HCT116 (cell line): ENCODE measurements at regions not wholly inside any gene's neighbourhood (a gene's known extent, or its start where the extent isn't known, plus 50 kb on each side); places are given as distances from the start of the nearest gene placed in this dataset.

ENCODE experiments used
- ATAC-seq: fragments of 200-7000 bp; cut with Tn5 transposase; 2 replicates; pipeline ENCODE4 v1.9.1; 2020; ENCODE audit warnings: mild to moderate bottlenecking, moderate library complexity
- BruUV-seq: library from RNA; stranded (reverse); fragments of 400-500 nt; replicated peaks from 2 replicates; lab custom pipeline; 2021; lab: Mats Ljungman, UMichigan
- CTCF ChIA-PET: fragments of 300-600 bp; sonication (Branson Sonifier 250); formaldehyde crosslinking; loops from one replicate; lab custom pipeline; 2021; ENCODE audit warnings: antibody characterized with exemption; lab: Charles Lee
- POLR2A ChIA-PET: fragments of 300-600, 350-600 bp; sonication (Branson Sonifier 250); formaldehyde crosslinking; loops from one replicate; lab custom pipeline; 2021; ENCODE audit warnings: antibody characterized with exemption; lab: Charles Lee
- RAD21 ChIA-PET, 2 experiments: fragments of 300-600 bp; sonication (Branson Sonifier 250); formaldehyde crosslinking; loops; one replicate each; lab custom pipeline; 2023; ENCODE audit warnings: low total read pairs in 2 of 2; ENCODE audit not compliant: uncharacterized antibody in 2 of 2, unreplicated experiment in 2 of 2, low non-redundant PET in 1 of 2; lab: Charles Lee
- DNase-seq: peaks from one replicate; pipeline ENCODE4 v3.0.0-alpha.2; 2010; ENCODE audit warnings: low read depth, low spot score
- H2AFZ ChIP-seq: fragments of 200-600 bp; shearing (Covaris generic), sonication (generic); 2 replicates; pipeline ENCODE4 v1.6.1; 2017; ENCODE audit warnings: low read depth, mixed run types, mixed read lengths, antibody characterized with exemption, low read length; ENCODE audit not compliant: poor library complexity, severe bottlenecking
- H3K27ac ChIP-seq: 2 replicates; pipeline ENCODE4 v1.5.1; 2012; ENCODE audit warnings: low read depth, low read length
- H3K27me3 ChIP-seq: fragments of 200-600 bp; sonication (generic); 2 replicates; pipeline ENCODE4 v1.6.1; 2016; ENCODE audit warnings: mixed run types, low read length, mixed read lengths; ENCODE audit not compliant: insufficient read depth
- H3K36me3 ChIP-seq, 2 experiments: fragments of 200-500 bp in 1 of 2; fragments of 200-600 bp in 1 of 2; sonication (Bioruptor generic) in 1 of 2; sonication (generic) in 1 of 2; 2 replicates each; pipeline versions ENCODE4 v1.5.1 to v1.6.1; 2014 to 2016; ENCODE audit warnings: low read length in 2 of 2, inconsistent platforms in 1 of 2, mixed read lengths in 1 of 2, mixed run types in 1 of 2; ENCODE audit not compliant: insufficient read depth in 2 of 2, control insufficient read depth in 1 of 2
- H3K4me1 ChIP-seq, 2 experiments: fragments of 200-600 bp in 1 of 2; sonication (generic) in 1 of 2; 2 replicates each; pipeline versions ENCODE4 v1.5.1 to v1.6.1; 2012 to 2017; ENCODE audit warnings: low read length in 2 of 2, inconsistent platforms in 1 of 2, mild to moderate bottlenecking in 1 of 2, mixed read lengths in 1 of 2, mixed run types in 1 of 2, moderate library complexity in 1 of 2; ENCODE audit not compliant: insufficient read depth in 2 of 2, control insufficient read depth in 1 of 2
- H3K4me2 ChIP-seq: fragments of 200-600 bp; sonication (generic); 2 replicates; pipeline ENCODE4 v1.6.1; 2017; ENCODE audit warnings: mixed run types, low read length, mixed read lengths
- H3K4me3 ChIP-seq, 2 experiments: fragments of 200-600 bp in 1 of 2; sonication (generic) in 1 of 2; replicated peaks in 1 of 2; 2 replicates each; pipeline ENCODE4 v1.5.1; 2011 to 2016; ENCODE audit warnings: low read length in 2 of 2, control low read depth in 1 of 2, low read depth in 1 of 2, mild to moderate bottlenecking in 1 of 2, mixed read lengths in 1 of 2, mixed run types in 1 of 2
- H3K79me2 ChIP-seq: fragments of 200-600 bp; sonication (generic); 2 replicates; pipeline ENCODE4 v1.6.1; 2017; ENCODE audit warnings: mild to moderate bottlenecking, mixed run types, low read length, moderate library complexity, mixed read lengths; ENCODE audit not compliant: insufficient read depth
- H3K9ac ChIP-seq: fragments of 200-600 bp; sonication (generic); 2 replicates; pipeline ENCODE4 v1.6.1; 2016; ENCODE audit warnings: low read length, mixed read lengths
- H3K9me2 ChIP-seq: fragments of 200-600 bp; sonication (generic), shearing (Covaris generic); 2 replicates; pipeline ENCODE4 v1.6.1; 2017; ENCODE audit warnings: mixed run types, mild to moderate bottlenecking, moderate library complexity; ENCODE audit not compliant: insufficient read depth
- H3K9me3 ChIP-seq, 2 experiments: fragments of 200-500 bp in 1 of 2; fragments of 200-600 bp in 1 of 2; sonication (Bioruptor generic) in 1 of 2; sonication (generic) in 1 of 2; 2 replicates each; pipeline ENCODE4 v1.6.1; 2014 to 2017; ENCODE audit warnings: low read length in 2 of 2, mixed read lengths in 2 of 2, inconsistent platforms in 1 of 2, low read depth in 1 of 2, mild to moderate bottlenecking in 1 of 2, mixed run types in 1 of 2, moderate library complexity in 1 of 2; ENCODE audit not compliant: control insufficient read depth in 1 of 2, insufficient read depth in 1 of 2
- H4K20me1 ChIP-seq: fragments of 200-600 bp; sonication (generic), shearing (Covaris generic); 2 replicates; pipeline ENCODE4 v1.6.1; 2017; ENCODE audit warnings: mixed run types, mild to moderate bottlenecking, moderate library complexity; ENCODE audit not compliant: insufficient read depth
- ATF3 ChIP-seq: IDR thresholded peaks from 2 replicates; pipeline ENCODE4 v1.6.1; 2012
- CBX3 ChIP-seq: IDR thresholded peaks from 2 replicates; pipeline ENCODE4 v1.6.1; 2012; ENCODE audit warnings: low read depth
- CEBPB ChIP-seq: IDR thresholded peaks from 2 replicates; pipeline ENCODE4 v1.6.1; 2012; ENCODE audit warnings: low read depth
- EGR1 ChIP-seq: IDR thresholded peaks from 2 replicates; pipeline ENCODE4 v1.6.1; 2012; ENCODE audit warnings: low read depth
- EZH2 ChIP-seq: fragments of 200-600 bp; sonication (generic); IDR thresholded peaks from 2 replicates; pipeline ENCODE4 v1.6.1; 2017; ENCODE audit warnings: antibody characterized with exemption, mixed run types
- EZH2phosphoT487 ChIP-seq: fragments of 200-600 bp; IDR thresholded peaks from 2 replicates; pipeline ENCODE4 v1.6.1; 2018; ENCODE audit warnings: antibody characterized with exemption, borderline replicate concordance
- FOSL1 ChIP-seq: IDR thresholded peaks from 2 replicates; pipeline ENCODE4 v1.6.1; 2012; ENCODE audit warnings: low read depth
- MAX ChIP-seq: IDR thresholded peaks from 2 replicates; pipeline ENCODE4 v1.6.1; 2012
- POLR2A ChIP-seq: IDR thresholded peaks from 2 replicates; pipeline ENCODE4 v1.7.0; 2011; ENCODE audit warnings: borderline replicate concordance; ENCODE audit not compliant: insufficient read depth, insufficient read length; ENCODE audit errors: extremely low read depth
- POLR2AphosphoS5 ChIP-seq: IDR thresholded peaks from 2 replicates; pipeline ENCODE4 v1.6.1; 2011; ENCODE audit warnings: mild to moderate bottlenecking, low read depth, low read length, moderate library complexity
- SIN3A ChIP-seq: IDR thresholded peaks from 2 replicates; pipeline ENCODE4 v1.6.1; 2012; ENCODE audit warnings: low read depth
- SP1 ChIP-seq: IDR thresholded peaks from 2 replicates; pipeline ENCODE4 v1.6.1; 2012; ENCODE audit warnings: low read depth
- SRF ChIP-seq: IDR thresholded peaks from 2 replicates; pipeline ENCODE4 v1.6.1; 2012; ENCODE audit warnings: low read depth
- TCF7L2 ChIP-seq: IDR thresholded peaks from 2 replicates; pipeline ENCODE4 v1.7.0; 2011; ENCODE audit warnings: borderline replicate concordance, inconsistent platforms; ENCODE audit not compliant: insufficient read depth, insufficient read length; ENCODE audit errors: extremely low read depth
- YY1 ChIP-seq: IDR thresholded peaks from 2 replicates; pipeline ENCODE4 v1.6.1; 2011; ENCODE audit warnings: low read length, low read depth, moderate library complexity, mild to moderate bottlenecking; ENCODE audit not compliant: insufficient replicate concordance; ENCODE audit errors: extremely low read depth
- ZFX ChIP-seq: fragments of 450-650 bp; IDR thresholded peaks from 2 replicates; pipeline ENCODE4 v1.6.1; 2017
- ZNF274 ChIP-seq: fragments of 200-500 bp; sonication (Bioruptor generic); IDR thresholded peaks from 2 replicates; pipeline ENCODE4 v1.6.1; 2014; ENCODE audit warnings: mild to moderate bottlenecking, low read depth, low read length, inconsistent platforms
- intact Hi-C: fragments of 100-400 bp; cut with micrococcal nuclease; formaldehyde crosslinking; loops from 2 replicates; pipeline ENCODE4 v1.10.0; 2022

GRCh38 chr4:157768419-157768818 is 404.4 kb downstream of the GASK1B start:
- Histone ChIP-seq H3K4me1 (no peaks in the 10 kb centered on the region), H3K9ac (no peak overlapping the region), H4K20me1 (no peaks in the 10 kb centered on the region), H3K4me3 (no peak overlapping the region), H3K27me3 (no peaks in the 10 kb centered on the region), H3K4me2 (no peak overlapping the region), H3K79me2 (no peaks in the 10 kb centered on the region), H3K9me3 (no peaks in the 10 kb centered on the region), H3K9me2 (no peaks in the 10 kb centered on the region), H2AFZ (no peak overlapping the region), H3K27ac (no peak overlapping the region), H3K36me3 (no peaks in the 10 kb centered on the region)
- ChIA-PET POLR2A (no interaction called here), RAD21 (no interaction called here), CTCF (no interaction called here)
- TF ChIP-seq EZH2 (no peak), CEBPB (no peak), POLR2AphosphoS5 (no peak), SRF (no peak), MAX (no peak), SIN3A (no peak), EZH2phosphoT487 (no peak), EGR1 (no peak), ATF3 (no peak), FOSL1 (no peak), TCF7L2 (no peak), ZFX (no peak), ZNF274 (no peak), YY1 (no peak), CBX3 (no peak), SP1 (no peak), POLR2A (no peak)
- ATAC-seq (no peak), DNase-seq (no peak)
- no TSS peak for BruUV-seq
- intact Hi-C loops = no loop called here
